ENCODE measurements at regions not wholly inside any gene's neighbourhood (a gene's known extent, or its start where the extent isn't known, plus 50 kb on each side); places are given as distances from the start of the nearest gene placed in this dataset.

DNA sequence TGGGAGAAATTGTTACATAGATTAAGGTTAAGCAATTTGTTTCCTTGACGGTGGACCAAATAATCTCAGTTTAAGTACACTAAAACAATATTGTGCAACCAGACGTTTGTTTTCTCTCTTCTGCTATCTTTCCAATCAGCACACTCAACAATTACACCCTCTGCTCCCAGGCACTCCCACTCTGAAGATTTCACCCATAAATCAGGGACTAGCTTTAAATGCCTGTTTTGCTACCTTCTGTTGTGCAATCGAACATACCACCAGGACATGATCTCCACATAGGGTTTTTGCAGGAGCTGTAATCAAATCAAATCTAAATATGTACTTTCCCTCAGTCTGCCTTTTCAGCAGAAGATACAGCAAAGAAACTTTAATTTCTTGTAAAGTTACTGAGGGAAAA is 405.8 kb upstream of the TLE4 start:
- BruUV-seq (replicated peaks), result no TSS peak
- peaks cover 61% of the 10 kb centered on the region for H3K27me3 ChIP-seq (replicated peaks; ENCODE audit: insufficient read depth, low read depth, low read length, poor library complexity)
- no peak for DNase-seq (ENCODE audit: low spot score)
- intact Hi-C loops (cut with micrococcal nuclease; ENCODE audit: unreplicated experiment), result no loop called here
- H3K27ac ChIP-seq (ENCODE audit: low read depth, low read length, poor library complexity, severe bottlenecking), result no peak overlapping the region
- no peak overlapping the region for H3K4me3 ChIP-seq (ENCODE audit: low read depth, low read length, poor library complexity, severe bottlenecking)
- TF ChIP-seq CTCF (conservative IDR thresholded peaks at IDR 0.05; ENCODE audit: low read depth, low read length), result no peak
- no peak for TF ChIP-seq EZH2 (IDR thresholded peaks at IDR 0.05; ENCODE audit: borderline replicate concordance, low read depth, low read length, poor library complexity, severe bottlenecking)
- no peaks in the 10 kb centered on the region for H3K4me1 ChIP-seq (ENCODE audit: insufficient read depth, low read length, poor library complexity, severe bottlenecking)
- H3K36me3 ChIP-seq (ENCODE audit: insufficient read depth, low read length, poor library complexity, severe bottlenecking), result no peaks in the 10 kb centered on the region
- H3K9me3 ChIP-seq (ENCODE audit: low read depth, low read length, poor library complexity, severe bottlenecking), result no peaks in the 10 kb centered on the region
- CTCF ChIA-PET, result no interaction called here
- POLR2A ChIA-PET (ENCODE audit: low non-redundant PET), result no interaction called here

GRCh38 chr9:79170643-79171042 is 401.1 kb upstream of the TLE4 start:
- no peak for DNase-seq (ENCODE audit: low spot score)
- no TSS peak for BruUV-seq (replicated peaks)
- ChIA-PET POLR2A (ENCODE audit: low non-redundant PET) (no interaction called here), CTCF (no interaction called here)
- no peaks in the 10 kb centered on the region for H3K9me3 ChIP-seq (ENCODE audit: low read depth, low read length, poor library complexity, severe bottlenecking)
- no peak overlapping the region for H3K27ac ChIP-seq (ENCODE audit: low read depth, low read length, poor library complexity, severe bottlenecking)
- TF ChIP-seq CTCF (conservative IDR thresholded peaks at IDR 0.05; ENCODE audit: low read depth, low read length), result no peak
- no peak for TF ChIP-seq EZH2 (IDR thresholded peaks at IDR 0.05; ENCODE audit: borderline replicate concordance, low read depth, low read length, poor library complexity, severe bottlenecking)
- peaks cover 16% of the 10 kb centered on the region for H3K27me3 ChIP-seq (replicated peaks; ENCODE audit: insufficient read depth, low read depth, low read length, poor library complexity)
- no peaks in the 10 kb centered on the region for H3K4me1 ChIP-seq (ENCODE audit: insufficient read depth, low read length, poor library complexity, severe bottlenecking)
- H3K36me3 ChIP-seq (ENCODE audit: insufficient read depth, low read length, poor library complexity, severe bottlenecking), result no peaks in the 10 kb centered on the region
- no peak overlapping the region for H3K4me3 ChIP-seq (ENCODE audit: low read depth, low read length, poor library complexity, severe bottlenecking)
- intact Hi-C loops (cut with micrococcal nuclease; ENCODE audit: unreplicated experiment), result no loop called here

GRCh38 chr9:79173932-79174331 is 397.8 kb upstream of the TLE4 start:
- TF ChIP-seq CTCF (conservative IDR thresholded peaks at IDR 0.05; ENCODE audit: low read depth, low read length), result no peak
- no peak for TF ChIP-seq EZH2 (IDR thresholded peaks at IDR 0.05; ENCODE audit: borderline replicate concordance, low read depth, low read length, poor library complexity, severe bottlenecking)
- Histone ChIP-seq H3K27me3 (replicated peaks; ENCODE audit: insufficient read depth, low read depth, low read length, poor library complexity) (no peaks in the 10 kb centered on the region), H3K27ac (ENCODE audit: low read depth, low read length, poor library complexity, severe bottlenecking) (no peak overlapping the region), H3K36me3 (ENCODE audit: insufficient read depth, low read length, poor library complexity, severe bottlenecking) (no peaks in the 10 kb centered on the region), H3K4me1 (ENCODE audit: insufficient read depth, low read length, poor library complexity, severe bottlenecking) (no peaks in the 10 kb centered on the region), H3K4me3 (ENCODE audit: low read depth, low read length, poor library complexity, severe bottlenecking) (no peak overlapping the region), H3K9me3 (ENCODE audit: low read depth, low read length, poor library complexity, severe bottlenecking) (no peaks in the 10 kb centered on the region)
- intact Hi-C loops (cut with micrococcal nuclease; ENCODE audit: unreplicated experiment), result no loop called here
- BruUV-seq (replicated peaks), result no TSS peak
- CTCF ChIA-PET, result no interaction called here
- no peak for DNase-seq (ENCODE audit: low spot score)
- POLR2A ChIA-PET (ENCODE audit: low non-redundant PET), result no interaction called here

All from A673 (cell line).